PC-9 (cell line): ENCODE measurements at regions not wholly inside any gene's neighbourhood (a gene's known extent, or its start where the extent isn't known, plus 50 kb on each side); places are given as distances from the start of the nearest gene placed in this dataset.

Source experiments
- CTCF ChIP-seq: fragments of 200-600 bp; sonication (generic); conservative IDR thresholded peaks from 2 replicates; pipeline ENCODE4 v1.6.1; 2017; ENCODE audit warnings: mixed run types, antibody characterized with exemption, mild to moderate bottlenecking, moderate library complexity
- EZH2 ChIP-seq: fragments of 200-600 bp; sonication (generic); IDR thresholded peaks from 2 replicates; pipeline ENCODE4 v1.8.0; 2017; ENCODE audit warnings: antibody characterized with exemption, low read depth

- TF ChIP-seq CTCF (no peak), EZH2 (no peak)
Measured at GRCh38 chr3:153921826-153922225, 199.4 kb upstream of the ARHGEF26 start.
